Mesendoderm (in vitro differentiated cells): ENCODE measurements at regions not wholly inside any gene's neighbourhood (a gene's known extent, or its start where the extent isn't known, plus 50 kb on each side); places are given as distances from the start of the nearest gene placed in this dataset.

Experiments used
- DNase-seq: peaks from one replicate; pipeline ENCODE4 v3.0.0; 2013
- H2AK5ac ChIP-seq: 2 replicates; pipeline ENCODE4 v1.6.1; 2013; ENCODE audit warnings: low read length, inconsistent platforms
- H2BK120ac ChIP-seq: 2 replicates; pipeline ENCODE4 v1.6.1; 2013; ENCODE audit warnings: low read depth, mild to moderate bottlenecking, low read length, moderate library complexity, mixed read lengths
- H2BK15ac ChIP-seq: replicated peaks from 2 replicates; pipeline ENCODE4 v1.6.1; 2013; ENCODE audit warnings: low read depth, mild to moderate bottlenecking, moderate library complexity
- H2BK5ac ChIP-seq: 2 replicates; pipeline ENCODE4 v1.6.1; 2013; ENCODE audit warnings: low read length, inconsistent platforms
- H3K18ac ChIP-seq: 2 replicates; pipeline ENCODE4 v1.6.1; 2013; ENCODE audit warnings: mild to moderate bottlenecking, low read length, mixed read lengths
- H3K23ac ChIP-seq: one replicate; pipeline ENCODE4 v1.6.1; 2013; ENCODE audit warnings: low read length
- H3K27ac ChIP-seq: 2 replicates; pipeline ENCODE4 v1.5.1; 2013; ENCODE audit warnings: low read depth, mild to moderate bottlenecking, inconsistent platforms, low read length, moderate library complexity
- H3K27me3 ChIP-seq: 2 replicates; pipeline ENCODE4 v1.6.1; 2013; ENCODE audit warnings: low read length, control low read depth, mild to moderate bottlenecking, inconsistent platforms; ENCODE audit not compliant: insufficient read depth, poor library complexity
- H3K36me3 ChIP-seq: 2 replicates; pipeline ENCODE4 v1.6.1; 2013; ENCODE audit warnings: low read length, inconsistent platforms; ENCODE audit not compliant: control insufficient read depth, insufficient read depth
- H3K4ac ChIP-seq: one replicate; pipeline ENCODE4 v1.6.1; 2013; ENCODE audit warnings: low read depth, mild to moderate bottlenecking, low read length, moderate library complexity
- H3K4me1 ChIP-seq: 2 replicates; pipeline ENCODE4 v1.6.1; 2013; ENCODE audit warnings: low read depth, low read length, inconsistent platforms; ENCODE audit not compliant: control insufficient read depth
- H3K4me2 ChIP-seq: 2 replicates; pipeline ENCODE4 v1.6.1; 2013; ENCODE audit warnings: low read length
- H3K4me3 ChIP-seq: 2 replicates; pipeline ENCODE4 v1.5.1; 2013; ENCODE audit warnings: mild to moderate bottlenecking, low read length
- H3K56ac ChIP-seq: one replicate; pipeline ENCODE4 v1.6.1; 2013; ENCODE audit warnings: low read length
- H3K79me1 ChIP-seq: 2 replicates; pipeline ENCODE4 v1.6.1; 2013; ENCODE audit warnings: low read length, inconsistent platforms
- H3K79me2 ChIP-seq: 2 replicates; pipeline ENCODE4 v1.6.1; 2013; ENCODE audit warnings: mild to moderate bottlenecking, low read length; ENCODE audit not compliant: control insufficient read depth, insufficient read depth
- H3K9ac ChIP-seq: 2 replicates; pipeline ENCODE4 v1.6.1; 2013; ENCODE audit warnings: low read length, inconsistent platforms
- H4K5ac ChIP-seq: one replicate; pipeline ENCODE4 v1.6.1; 2013; ENCODE audit warnings: low read length
- H4K8ac ChIP-seq: one replicate; pipeline ENCODE4 v1.6.1; 2013; ENCODE audit warnings: low read depth, mild to moderate bottlenecking, control low read depth, low read length, moderate library complexity
- WGBS: extraction: QIAGEN DNeasy Blood & Tissue Kit; methylation state at CpG from one replicate; pipeline ENCODE4 v1.1.7; 2013; ENCODE audit warnings: low lambda C conversion rate, missing lambda C conversion rate; ENCODE audit not compliant: insufficient coverage; ENCODE audit errors: extremely low coverage; 5-methylcytosine and 5-hydroxymethylcytosine counted together

- Histone ChIP-seq H2AK5ac (no peak overlapping the region), H3K27me3 (no peaks in the 10 kb centered on the region), H2BK15ac (no peak overlapping the region), H2BK120ac (no peak overlapping the region), H3K23ac (no peak overlapping the region), H3K79me2 (no peaks in the 10 kb centered on the region), H3K4ac (no peak overlapping the region), H4K8ac (no peak overlapping the region), H3K27ac (no peak overlapping the region), H3K4me2 (no peak overlapping the region), H4K5ac (no peak overlapping the region), H2BK5ac (no peak overlapping the region), H3K36me3 (no peaks in the 10 kb centered on the region), H3K56ac (no peak overlapping the region), H3K79me1 (no peaks in the 10 kb centered on the region), H3K18ac (no peak overlapping the region), H3K9ac (no peak overlapping the region), H3K4me3 (no peak overlapping the region), H3K4me1 (no peaks in the 10 kb centered on the region)
- no peak for DNase-seq
- WGBS = no CpG with 5 or more reads among the region's 2 CpGs
Measured at GRCh38 chr5:8949908-8950307, 596.0 kb downstream of the SEMA5A start.

- Histone ChIP-seq H3K4me3 (no peak overlapping the region), H3K27me3 (no peaks in the 10 kb centered on the region), H3K36me3 (no peaks in the 10 kb centered on the region), H2BK5ac (no peak overlapping the region), H2BK120ac (no peak overlapping the region), H3K9ac (no peak overlapping the region), H3K79me1 (no peaks in the 10 kb centered on the region), H4K5ac (no peak overlapping the region), H2BK15ac (no peak overlapping the region), H3K4me2 (no peak overlapping the region), H2AK5ac (no peak overlapping the region), H3K23ac (no peak overlapping the region), H3K4ac (no peak overlapping the region), H3K56ac (no peak overlapping the region), H3K18ac (no peak overlapping the region), H4K8ac (no peak overlapping the region), H3K27ac (no peak overlapping the region), H3K4me1 (no peaks in the 10 kb centered on the region), H3K79me2 (no peaks in the 10 kb centered on the region)
- no peak for DNase-seq
Measured at GRCh38 chr5:8952147-8952546, 593.7 kb downstream of the SEMA5A start.

- H4K8ac ChIP-seq = no peak overlapping the region
- no peak overlapping the region for H2BK15ac ChIP-seq
- no peaks in the 10 kb centered on the region for H3K27me3 ChIP-seq
- H2BK5ac ChIP-seq = no peak overlapping the region
- H3K27ac ChIP-seq = no peak overlapping the region
- H2BK120ac ChIP-seq = no peak overlapping the region
- H3K4ac ChIP-seq = no peak overlapping the region
- DNase-seq = no peak
- no peaks in the 10 kb centered on the region for H3K79me1 ChIP-seq
- no peaks in the 10 kb centered on the region for H3K79me2 ChIP-seq
- WGBS = no CpG with 5 or more reads among the region's 1 CpG
- H2AK5ac ChIP-seq = no peak overlapping the region
- H4K5ac ChIP-seq = no peak overlapping the region
- no peak overlapping the region for H3K9ac ChIP-seq
- no peak overlapping the region for H3K18ac ChIP-seq
- no peaks in the 10 kb centered on the region for H3K36me3 ChIP-seq
- H3K56ac ChIP-seq = no peak overlapping the region
- H3K4me2 ChIP-seq = no peak overlapping the region
- H3K4me1 ChIP-seq = no peaks in the 10 kb centered on the region
- H3K23ac ChIP-seq = no peak overlapping the region
- no peak overlapping the region for H3K4me3 ChIP-seq
Measured at GRCh38 chr5:8953016-8953415, 592.9 kb downstream of the SEMA5A start.

GRCh38 chr5:8953911-8954438 is 591.9 kb downstream of the SEMA5A start:
- no peak for DNase-seq
- no peak overlapping the region for H3K27ac ChIP-seq
- no peak overlapping the region for H3K9ac ChIP-seq
- no peaks in the 10 kb centered on the region for H3K4me1 ChIP-seq
- H3K79me1 ChIP-seq = no peaks in the 10 kb centered on the region
- no peak overlapping the region for H4K5ac ChIP-seq
- no peak overlapping the region for H2BK120ac ChIP-seq
- no peaks in the 10 kb centered on the region for H3K79me2 ChIP-seq
- H3K4me2 ChIP-seq = no peak overlapping the region
- no peak overlapping the region for H3K18ac ChIP-seq
- no peak overlapping the region for H3K23ac ChIP-seq
- no peaks in the 10 kb centered on the region for H3K27me3 ChIP-seq
- H2AK5ac ChIP-seq = no peak overlapping the region
- no peak overlapping the region for H3K56ac ChIP-seq
- H3K4me3 ChIP-seq = no peak overlapping the region
- no peaks in the 10 kb centered on the region for H3K36me3 ChIP-seq
- H4K8ac ChIP-seq = no peak overlapping the region
- H3K4ac ChIP-seq = no peak overlapping the region
- no CpG with 5 or more reads among the region's 1 CpG for WGBS
- H2BK15ac ChIP-seq = no peak overlapping the region
- H2BK5ac ChIP-seq = no peak overlapping the region

- Histone ChIP-seq H4K5ac (no peak overlapping the region), H3K9ac (no peak overlapping the region), H3K18ac (no peak overlapping the region), H3K79me2 (no peaks in the 10 kb centered on the region), H3K4me1 (no peaks in the 10 kb centered on the region), H3K4me2 (no peak overlapping the region), H3K27ac (no peak overlapping the region), H2AK5ac (no peak overlapping the region), H2BK120ac (no peak overlapping the region), H3K56ac (no peak overlapping the region), H2BK15ac (no peak overlapping the region), H3K27me3 (no peaks in the 10 kb centered on the region), H3K4me3 (no peak overlapping the region), H3K23ac (no peak overlapping the region), H3K79me1 (no peaks in the 10 kb centered on the region), H4K8ac (no peak overlapping the region), H3K36me3 (no peaks in the 10 kb centered on the region), H2BK5ac (no peak overlapping the region), H3K4ac (no peak overlapping the region)
- no peak for DNase-seq
- no CpG with 5 or more reads among the region's 2 CpGs for WGBS
Measured at GRCh38 chr5:8954801-8955200, 591.1 kb downstream of the SEMA5A start.

GRCh38 chr5:8956659-8957058 is 589.2 kb downstream of the SEMA5A start:
- Histone ChIP-seq H3K4me1 (no peaks in the 10 kb centered on the region), H3K36me3 (no peaks in the 10 kb centered on the region), H3K56ac (no peak overlapping the region), H3K4ac (no peak overlapping the region), H3K9ac (no peak overlapping the region), H3K79me1 (no peaks in the 10 kb centered on the region), H3K27ac (no peak overlapping the region), H2BK5ac (no peak overlapping the region), H2AK5ac (no peak overlapping the region), H3K4me2 (no peak overlapping the region), H3K79me2 (no peaks in the 10 kb centered on the region), H3K18ac (no peak overlapping the region), H4K5ac (no peak overlapping the region), H3K23ac (no peak overlapping the region), H4K8ac (no peak overlapping the region), H2BK120ac (no peak overlapping the region), H3K27me3 (no peaks in the 10 kb centered on the region), H3K4me3 (no peak overlapping the region), H2BK15ac (no peak overlapping the region)
- WGBS = no CpG with 5 or more reads among the region's 2 CpGs
- DNase-seq = no peak
